OCI-LY7 (cell line): ENCODE measurements at regions not wholly inside any gene's neighbourhood (a gene's known extent, or its start where the extent isn't known, plus 50 kb on each side); places are given as distances from the start of the nearest gene placed in this dataset.
"Not testable (repeated sequence)": the region's sequence is repeated elsewhere in the genome, so short reads cannot be mapped to it uniquely, and the experiment has no call there.

ENCODE experiments used
- EZH2phosphoT487 ChIP-seq: fragments of 200-600 bp; sonication (generic); IDR thresholded peaks from 2 replicates; pipeline ENCODE4 v1.6.1; 2018; ENCODE audit warnings: low read depth, borderline replicate concordance, mild to moderate bottlenecking, mixed run types, antibody characterized with exemption, low read length, moderate library complexity, mixed read lengths
- TF ChIP-seq, protein P1 (sequence below): fragments of 200-600 bp; sonication (generic); conservative IDR thresholded peaks from 2 replicates; pipeline ENCODE4 v1.5.1; 2014; ENCODE audit warnings: mild to moderate bottlenecking, antibody characterized with exemption, low read length, moderate library complexity, mixed read lengths

DNA sequence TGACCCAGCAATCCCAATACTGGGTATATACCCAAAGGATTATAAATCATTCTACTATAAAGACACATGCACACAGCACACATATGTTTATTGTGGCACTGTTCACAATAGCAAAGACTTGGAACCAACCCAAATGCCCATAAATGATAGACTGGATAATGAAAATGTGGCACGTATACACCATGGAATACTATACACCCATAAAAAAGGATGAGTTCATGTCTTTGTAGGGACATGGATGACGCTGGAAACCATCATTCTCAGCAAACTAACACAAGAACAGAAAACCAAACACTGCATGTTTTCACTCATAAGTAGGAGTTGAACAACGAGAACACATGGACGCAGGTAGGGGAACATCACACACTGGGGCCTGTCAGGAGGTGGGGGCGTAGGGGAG, 159.3 kb upstream of the EXOC2 start:
- TF ChIP-seq, protein P1, sequence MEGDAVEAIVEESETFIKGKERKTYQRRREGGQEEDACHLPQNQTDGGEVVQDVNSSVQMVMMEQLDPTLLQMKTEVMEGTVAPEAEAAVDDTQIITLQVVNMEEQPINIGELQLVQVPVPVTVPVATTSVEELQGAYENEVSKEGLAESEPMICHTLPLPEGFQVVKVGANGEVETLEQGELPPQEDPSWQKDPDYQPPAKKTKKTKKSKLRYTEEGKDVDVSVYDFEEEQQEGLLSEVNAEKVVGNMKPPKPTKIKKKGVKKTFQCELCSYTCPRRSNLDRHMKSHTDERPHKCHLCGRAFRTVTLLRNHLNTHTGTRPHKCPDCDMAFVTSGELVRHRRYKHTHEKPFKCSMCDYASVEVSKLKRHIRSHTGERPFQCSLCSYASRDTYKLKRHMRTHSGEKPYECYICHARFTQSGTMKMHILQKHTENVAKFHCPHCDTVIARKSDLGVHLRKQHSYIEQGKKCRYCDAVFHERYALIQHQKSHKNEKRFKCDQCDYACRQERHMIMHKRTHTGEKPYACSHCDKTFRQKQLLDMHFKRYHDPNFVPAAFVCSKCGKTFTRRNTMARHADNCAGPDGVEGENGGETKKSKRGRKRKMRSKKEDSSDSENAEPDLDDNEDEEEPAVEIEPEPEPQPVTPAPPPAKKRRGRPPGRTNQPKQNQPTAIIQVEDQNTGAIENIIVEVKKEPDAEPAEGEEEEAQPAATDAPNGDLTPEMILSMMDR, result not testable (repeated sequence)
- TF ChIP-seq EZH2phosphoT487, result not testable (repeated sequence)
